ENCODE measurements at regions not wholly inside any gene's neighbourhood (a gene's known extent, or its start where the extent isn't known, plus 50 kb on each side); places are given as distances from the start of the nearest gene placed in this dataset.

DNA sequence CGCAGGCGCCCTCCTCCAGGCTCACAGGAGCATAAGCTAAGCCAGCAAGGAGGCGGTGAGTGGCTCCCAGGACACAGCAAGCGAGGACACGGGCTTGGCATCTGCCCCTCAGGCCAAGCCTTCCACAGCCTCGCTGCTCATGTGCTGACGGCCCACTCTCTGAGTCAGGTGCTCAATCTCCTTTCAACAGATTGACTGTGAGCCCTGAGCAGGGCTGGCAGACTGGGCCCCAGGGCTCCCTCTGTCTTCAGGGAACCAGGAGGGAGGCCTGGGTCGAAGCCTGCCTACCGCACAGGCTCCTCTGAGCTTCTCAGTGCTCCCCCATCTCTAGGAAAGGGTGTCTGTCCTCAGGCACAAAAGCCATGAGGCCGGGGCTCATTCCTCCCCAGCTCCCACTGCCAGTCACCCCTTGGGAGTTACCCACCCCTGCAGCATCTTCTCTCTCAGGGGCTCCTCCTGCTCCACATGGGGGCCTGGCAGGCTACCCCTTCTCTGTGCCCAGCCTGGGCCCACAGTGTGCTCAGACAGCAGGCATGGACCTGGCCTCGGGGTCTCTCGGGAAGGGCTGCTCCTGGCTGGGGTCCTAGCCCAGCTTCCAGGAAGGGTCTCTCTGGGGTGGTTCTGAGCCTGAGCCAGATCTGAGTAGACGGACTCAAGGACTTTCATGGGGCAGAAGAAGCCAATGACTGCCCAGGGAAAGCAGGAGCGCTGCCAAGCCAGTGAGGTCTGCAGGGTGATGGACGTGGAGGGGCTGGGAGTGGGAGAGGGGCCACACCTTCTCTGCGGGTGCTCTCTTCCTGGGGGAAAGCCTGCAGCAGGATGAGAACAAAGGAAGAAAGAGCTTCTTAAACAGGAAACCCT is 138.0 kb upstream of the GPC1 start:
- DNase-seq (ENCODE audit: low read depth, low spot score): no peak

DNA sequence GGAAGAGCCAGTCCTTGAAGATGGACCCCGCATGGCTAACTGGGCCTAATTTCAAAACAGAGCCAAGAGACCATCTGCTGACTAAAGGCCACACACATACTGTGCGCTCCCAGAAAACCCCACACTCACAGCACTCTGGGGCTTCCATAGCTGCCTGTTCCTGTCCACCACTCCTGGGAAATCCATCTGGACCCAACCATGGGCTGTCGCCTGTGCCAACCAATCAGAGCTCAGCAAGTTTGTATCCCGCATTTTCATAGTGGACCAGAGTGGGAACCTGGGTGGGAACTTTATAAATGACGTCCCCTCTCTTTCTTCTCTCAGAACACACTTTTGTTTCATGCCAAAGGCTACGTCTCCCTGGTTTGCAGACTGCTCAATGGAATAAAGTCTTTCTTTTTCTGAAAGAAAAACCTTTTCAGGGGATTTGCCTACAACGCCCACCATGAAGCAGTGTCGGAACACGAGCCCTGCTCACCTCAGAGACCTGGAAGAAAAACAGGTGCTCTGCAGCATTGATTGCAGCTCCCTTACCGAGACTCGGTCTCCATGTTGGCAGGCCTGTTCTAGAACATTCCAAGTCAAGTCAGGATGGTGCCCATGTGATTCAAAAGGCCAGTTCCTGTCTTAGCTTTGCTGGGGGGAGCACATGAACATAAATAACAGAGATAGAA is 137.2 kb upstream of the GPC1 start:
- no peak for DNase-seq (ENCODE audit: low read depth, low spot score)

DNA sequence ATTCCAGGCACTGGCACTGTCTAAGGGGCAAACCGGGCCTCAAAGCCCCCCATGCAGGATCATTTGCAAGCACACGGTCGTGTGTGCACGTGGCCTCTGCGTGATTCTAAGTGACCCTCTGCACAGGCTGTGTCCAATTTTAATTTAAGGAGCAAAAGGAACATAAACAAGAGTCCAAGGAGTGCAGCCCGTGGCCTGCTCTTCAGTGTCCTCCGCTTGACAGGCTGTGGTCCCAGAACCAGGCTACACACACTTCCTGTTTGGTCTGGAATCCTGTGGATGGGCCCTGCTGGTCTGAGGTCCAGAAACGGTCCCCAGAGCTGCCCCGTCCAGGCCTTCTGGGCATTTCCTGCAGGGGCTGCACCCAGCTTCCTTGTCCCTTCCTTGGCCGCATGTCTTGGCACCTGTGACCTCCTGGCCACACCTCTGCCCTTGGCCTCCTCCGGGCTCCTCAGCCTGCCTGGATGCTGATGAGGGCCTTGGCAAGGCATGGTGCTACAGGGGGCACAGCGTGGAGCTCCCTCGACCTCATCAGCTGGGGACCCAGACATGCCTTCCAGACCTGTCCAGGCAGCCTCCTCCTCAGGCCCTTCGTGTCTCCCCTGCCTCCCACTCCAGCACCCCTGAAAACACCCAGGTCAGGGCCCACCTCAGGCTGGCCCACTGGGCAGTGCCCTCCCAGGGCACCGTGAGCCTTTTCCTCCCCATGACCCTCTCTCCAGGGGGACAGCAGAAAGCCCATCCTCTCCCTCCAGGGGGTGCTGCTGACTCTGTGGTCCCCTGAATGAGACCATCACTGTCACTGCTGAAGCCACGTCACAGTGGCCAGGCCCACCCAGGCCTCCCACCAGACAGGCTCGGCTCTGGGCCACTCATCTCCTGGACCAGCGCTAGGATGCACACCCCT is 136.4 kb upstream of the GPC1 start:
- no peak for DNase-seq (ENCODE audit: low read depth, low spot score)

DNA sequence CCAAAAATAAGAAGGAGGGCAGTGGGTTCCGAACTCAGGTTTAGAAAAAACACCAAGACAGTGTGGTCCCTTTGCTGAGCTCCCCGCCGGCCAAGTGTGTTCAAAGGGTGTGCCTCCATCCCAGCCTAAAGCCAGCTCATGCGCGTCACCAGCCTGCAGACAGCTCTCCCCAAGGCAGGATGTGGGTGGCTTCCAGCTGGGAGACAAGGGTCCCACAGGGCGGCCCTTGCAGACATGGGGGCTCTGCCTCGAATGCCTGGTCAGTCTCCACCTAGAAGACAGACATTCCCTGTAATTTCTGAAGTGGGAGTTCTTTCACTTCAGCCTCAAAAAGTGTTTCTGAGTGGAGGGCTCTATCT is 135.8 kb upstream of the GPC1 start:
- DNase-seq (ENCODE audit: low read depth, low spot score): no peak

DNA sequence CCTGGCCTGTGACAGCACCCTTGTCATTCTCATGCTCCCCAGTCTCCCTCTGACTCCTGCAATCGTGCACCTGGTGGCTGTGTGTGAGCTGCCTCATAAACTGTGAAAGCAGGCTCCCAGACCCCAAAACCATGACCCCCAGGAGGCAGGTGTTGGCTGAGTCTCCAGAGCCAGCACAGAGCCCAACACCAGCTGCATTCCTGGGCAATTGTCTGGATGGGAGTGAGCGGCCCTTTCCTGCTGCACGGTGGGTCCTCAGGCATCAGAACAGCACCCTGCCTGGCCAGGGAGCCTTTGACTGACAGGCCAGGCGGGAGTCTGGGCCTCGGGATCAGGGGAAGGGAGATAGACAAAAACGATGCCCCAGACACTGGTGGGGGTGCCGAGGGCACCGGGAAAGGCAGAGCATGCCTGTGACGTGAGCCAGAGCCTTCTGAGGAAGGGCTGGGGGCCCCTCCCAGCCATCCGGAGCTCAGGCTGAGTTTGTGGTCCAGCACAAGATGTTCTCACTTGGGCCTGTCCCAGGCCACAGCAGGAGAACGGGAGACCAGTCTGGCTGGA is 135.1 kb upstream of the GPC1 start:
- peak; percentile 69 for DNase-seq (ENCODE audit: low read depth, low spot score)

DNA sequence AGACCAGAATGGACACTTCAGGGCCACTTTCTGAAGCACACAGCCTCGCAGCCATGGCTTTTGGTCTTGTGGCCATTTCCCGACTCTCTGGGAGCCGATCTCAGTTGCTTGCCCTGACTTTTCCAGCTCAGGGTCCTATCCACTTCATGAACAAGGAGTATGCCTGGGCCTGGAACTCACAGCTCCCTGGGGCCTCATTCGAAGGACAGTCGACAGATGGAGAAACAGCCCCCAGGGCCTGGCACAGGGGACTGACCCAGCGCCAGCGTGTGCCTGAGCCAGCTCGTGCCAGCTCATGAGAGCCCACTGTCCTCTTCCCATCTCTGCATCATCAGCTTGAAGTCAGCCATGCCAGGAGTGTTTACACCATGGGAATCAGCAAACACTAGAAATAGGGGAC is 134.6 kb upstream of the GPC1 start:
- no peak for DNase-seq (ENCODE audit: low read depth, low spot score)

DNA sequence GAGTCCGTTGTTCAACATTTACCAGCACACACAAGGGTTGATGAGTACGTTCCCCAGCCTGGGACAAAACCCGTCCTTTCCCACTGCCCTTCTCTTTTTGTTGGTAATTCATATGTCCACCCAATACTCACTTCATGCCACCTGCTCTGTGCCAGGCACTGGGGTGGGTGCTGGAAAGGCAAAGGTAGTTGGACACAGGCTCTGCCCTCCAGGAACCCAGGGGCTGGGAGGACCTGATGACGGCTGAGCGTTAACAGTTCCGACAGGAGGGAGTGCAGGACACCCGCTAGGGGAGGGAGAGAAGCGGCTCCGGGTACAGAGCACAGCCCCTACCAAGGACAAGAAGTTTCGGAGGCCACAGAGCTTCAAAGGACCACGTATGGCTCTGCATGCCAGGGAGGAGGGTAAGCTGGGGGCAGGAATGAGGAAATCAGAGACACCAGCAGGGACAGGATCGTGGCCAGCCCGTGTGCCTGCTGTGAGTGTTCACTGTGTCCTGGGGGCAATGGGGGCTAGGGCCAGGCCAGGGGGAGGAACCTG is 134.1 kb upstream of the GPC1 start:
- no peak for DNase-seq (ENCODE audit: low read depth, low spot score)

DNA sequence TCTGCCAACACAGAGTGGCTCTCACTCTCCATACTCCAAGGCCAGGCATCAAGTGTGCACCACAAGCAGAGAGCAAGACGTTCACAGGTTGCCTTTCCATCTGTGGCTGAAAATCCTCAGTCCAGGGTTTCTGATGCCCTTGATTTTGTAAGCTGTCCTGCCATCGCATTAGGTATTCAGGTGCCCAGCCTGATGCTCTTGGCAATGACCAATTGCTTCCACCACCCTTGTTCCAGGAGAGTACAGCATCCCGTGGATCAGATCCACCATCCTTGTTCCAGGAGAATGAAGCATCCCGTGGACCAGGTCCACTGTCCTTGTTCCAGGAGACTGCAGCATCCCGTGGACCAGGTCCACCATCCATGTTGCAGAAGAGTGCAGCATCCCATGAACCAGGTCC is 133.4 kb upstream of the GPC1 start:
- DNase-seq (ENCODE audit: low read depth, low spot score): no peak

DNA sequence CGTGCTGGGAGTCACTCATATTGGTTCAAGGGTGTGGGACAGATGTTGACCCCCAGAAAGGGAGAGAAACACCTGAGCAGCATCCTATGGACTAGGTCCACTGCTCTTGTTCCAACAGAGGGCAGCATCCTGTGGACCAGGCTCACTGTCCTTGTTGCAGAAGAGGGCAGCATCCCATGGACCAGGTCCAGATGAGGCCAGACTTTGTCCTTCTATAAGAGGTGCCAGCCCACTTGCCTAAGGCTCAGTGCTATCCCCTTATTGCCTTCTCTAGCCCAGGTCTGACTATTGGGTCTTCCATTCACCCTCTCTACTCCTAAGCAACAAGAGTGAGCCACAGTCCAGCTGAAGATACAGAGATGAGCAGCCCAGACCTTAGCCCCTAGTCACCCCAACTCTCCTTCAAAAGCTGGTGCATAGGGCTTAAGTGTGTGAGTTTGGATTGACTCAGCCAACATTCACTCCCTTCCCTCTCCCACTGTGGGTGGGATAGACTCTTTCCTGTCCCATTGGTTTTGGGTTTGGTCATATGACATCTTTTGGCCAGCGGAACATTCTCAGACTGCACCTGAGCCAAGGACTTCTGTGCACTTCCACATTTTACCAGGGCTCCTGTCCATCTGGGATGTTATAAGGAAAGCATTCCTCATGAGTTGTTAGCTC is 132.4 kb upstream of the GPC1 start:
- no peak for DNase-seq (ENCODE audit: low read depth, low spot score)

DNA sequence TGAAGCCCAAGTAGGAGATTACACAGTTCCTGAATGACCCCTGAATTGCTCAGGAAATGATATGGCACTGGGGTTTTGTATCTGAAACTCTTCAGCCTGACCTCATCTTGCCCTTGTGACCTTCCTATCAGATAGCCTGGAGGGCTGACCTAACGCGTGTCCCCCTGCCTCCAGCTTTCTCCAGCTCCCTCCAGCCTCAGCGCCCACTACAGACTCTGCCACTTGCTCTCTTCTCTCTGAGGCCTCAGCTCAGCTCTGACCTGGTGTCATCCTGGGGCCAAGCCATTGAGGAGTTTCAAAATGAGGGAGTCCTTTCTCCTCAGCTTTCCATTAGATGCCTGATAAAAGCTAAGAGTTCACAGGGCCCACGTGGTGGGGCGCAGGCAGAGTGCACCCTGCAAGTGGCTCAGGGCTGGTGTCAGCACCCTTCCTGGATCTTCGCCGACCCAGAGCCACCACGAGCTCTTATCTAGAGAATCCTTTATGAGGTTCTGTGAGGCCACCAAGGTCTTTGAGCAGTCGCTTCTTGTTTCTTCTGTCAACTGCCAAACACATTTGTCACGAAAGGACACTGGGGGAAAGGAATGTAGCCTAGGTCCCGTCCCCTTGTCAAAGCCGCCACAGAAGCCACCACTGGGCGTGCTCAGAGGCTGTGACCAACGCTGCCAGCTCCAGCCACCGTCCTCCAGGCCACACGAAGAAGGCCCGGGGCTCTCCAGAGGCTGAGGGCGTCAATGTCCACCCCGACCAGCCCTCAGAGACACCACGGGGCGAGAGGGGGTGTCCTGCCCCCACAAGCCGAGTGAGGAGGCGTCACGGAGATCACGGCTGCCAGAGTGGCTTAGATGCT is 131.3 kb upstream of the GPC1 start:
- no peak for DNase-seq (ENCODE audit: low read depth, low spot score)

DNA sequence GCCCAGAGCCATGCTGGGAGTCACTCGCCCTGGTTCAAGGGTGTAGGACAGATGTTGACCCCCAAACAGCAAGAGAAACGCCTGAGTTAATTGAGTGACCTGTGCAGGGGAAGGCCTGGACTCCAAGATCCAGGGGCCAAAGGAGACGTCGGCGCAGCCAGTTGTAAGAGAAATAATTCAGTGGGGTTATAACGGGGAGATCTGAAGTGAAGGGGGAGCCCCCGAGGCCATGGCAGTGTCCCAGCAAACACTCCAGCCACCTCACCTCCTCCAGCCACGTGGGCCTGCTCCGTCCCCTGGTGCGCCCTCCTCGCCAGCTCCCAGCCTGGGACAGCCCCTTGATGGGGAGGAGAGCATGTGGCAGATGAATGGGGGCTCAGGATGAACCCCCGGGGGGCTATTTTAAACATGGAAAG is 130.7 kb upstream of the GPC1 start:
- DNase-seq (ENCODE audit: low read depth, low spot score): no peak

DNA sequence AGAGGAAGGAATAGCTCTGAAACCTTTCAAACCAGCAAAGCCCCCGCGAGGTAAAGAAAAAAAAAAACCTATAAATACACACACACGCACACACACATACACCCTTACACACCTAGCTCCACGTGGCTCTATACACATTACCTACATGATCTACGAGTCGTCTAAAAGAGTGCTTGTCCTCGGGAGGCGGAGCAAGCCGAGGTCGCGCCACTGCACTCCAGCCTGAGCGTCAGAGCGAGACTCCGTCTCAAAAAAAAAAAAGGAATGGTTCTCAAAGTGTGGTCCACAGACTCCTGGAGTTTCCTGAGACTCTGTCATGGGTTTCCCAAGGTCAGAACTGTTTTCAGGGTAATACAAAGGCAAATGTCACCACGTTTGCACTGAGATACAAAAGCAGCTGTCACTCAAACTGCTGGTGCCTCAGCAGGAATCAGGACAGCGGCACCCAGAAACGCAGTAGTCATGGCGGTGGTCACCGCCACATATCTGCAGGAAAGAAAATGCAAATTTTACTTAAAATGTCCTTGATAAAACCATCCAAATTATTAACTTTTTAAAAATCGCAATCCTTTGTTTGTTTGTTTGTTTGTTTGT is 130.0 kb upstream of the GPC1 start:
- no peak for DNase-seq (ENCODE audit: low read depth, low spot score)

DNA sequence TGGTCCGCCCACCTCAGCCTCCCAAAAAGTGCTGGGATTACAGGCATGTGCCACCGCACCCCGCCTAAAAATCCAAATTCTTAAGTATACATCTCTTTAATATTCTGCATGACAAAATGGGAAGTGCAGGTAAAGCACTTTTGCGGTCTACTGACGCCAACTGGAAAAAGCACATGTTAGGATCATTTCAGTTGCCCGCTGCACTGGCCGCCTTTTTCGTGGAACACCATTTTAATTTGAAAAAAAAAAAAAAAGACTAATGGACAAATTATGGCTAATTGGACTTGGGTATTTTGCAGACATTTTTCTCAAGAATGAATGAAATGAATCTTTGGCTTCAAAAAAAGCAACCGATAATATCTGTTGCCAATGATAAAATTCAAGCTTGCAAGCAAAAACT is 129.3 kb upstream of the GPC1 start:
- DNase-seq (ENCODE audit: low read depth, low spot score): no peak

DNA sequence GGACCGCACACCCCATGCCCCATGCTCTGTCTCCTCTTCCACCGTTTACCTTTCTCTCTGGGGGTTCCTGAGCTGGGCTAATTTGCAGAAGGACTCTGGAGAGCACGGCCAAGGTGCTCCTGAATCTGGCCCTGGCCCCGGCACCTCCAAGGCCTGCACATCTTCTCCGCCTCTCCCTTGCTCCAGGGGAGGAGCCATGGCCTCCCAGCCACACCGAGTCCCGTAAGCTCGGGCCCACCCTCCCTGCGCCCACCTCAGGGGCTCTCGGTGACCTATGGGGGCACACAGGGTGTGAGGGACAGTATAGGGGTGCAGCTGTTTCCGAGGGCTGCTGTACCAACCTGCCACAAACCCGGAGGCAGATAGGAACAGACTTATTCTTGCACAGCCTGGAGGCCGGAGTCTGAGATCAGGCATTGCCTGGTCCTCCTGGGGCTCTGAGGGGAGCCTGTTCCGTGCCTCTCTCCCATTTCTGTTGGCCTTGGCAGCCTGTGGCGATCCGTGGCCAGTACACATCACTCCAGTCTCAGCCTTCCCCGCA is 127.3 kb upstream of the GPC1 start:
- no peak for DNase-seq (ENCODE audit: low read depth, low spot score)

DNA sequence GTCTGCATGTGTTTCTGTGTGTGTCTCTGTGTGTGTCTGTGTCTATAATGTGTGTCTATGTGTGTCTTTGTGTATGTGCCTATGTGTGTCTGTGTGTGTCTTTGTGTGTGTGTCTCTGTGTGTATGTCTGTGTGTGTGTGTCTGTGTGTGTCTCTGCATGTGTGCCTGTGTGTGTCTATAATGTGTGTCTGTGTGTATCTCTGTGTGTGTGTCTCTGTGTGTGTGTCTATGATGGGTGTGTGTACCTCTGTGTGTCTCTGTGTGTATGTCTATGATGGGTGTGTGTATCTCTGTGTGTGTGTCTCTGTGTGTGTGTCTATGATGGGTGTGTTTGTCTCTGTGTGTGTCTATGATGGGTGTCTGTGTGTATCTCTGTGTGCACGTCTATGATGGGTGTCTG is 126.2 kb upstream of the GPC1 start:
- DNase-seq (ENCODE audit: low read depth, low spot score): no peak

DNA sequence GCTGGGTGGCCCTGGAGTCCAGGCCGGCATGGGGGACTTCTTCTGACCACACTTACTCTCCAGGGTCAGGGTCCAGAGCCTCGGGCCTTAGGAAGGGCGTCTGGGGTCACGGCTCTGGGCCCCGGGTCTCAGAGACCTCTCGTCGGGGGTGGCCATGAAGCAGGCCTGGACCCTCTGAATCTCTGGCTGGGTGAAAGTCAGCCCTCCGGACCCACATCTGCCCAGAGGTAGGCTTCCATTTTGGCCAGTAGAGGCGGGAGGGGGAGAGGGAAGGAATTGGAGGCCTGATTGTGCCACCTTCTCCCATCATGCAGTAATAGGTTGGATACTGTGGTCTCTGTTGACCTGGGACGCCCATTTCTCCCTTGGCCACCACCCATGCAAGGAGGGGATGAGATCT is 125.3 kb upstream of the GPC1 start:
- no peak for DNase-seq (ENCODE audit: low read depth, low spot score)

DNA sequence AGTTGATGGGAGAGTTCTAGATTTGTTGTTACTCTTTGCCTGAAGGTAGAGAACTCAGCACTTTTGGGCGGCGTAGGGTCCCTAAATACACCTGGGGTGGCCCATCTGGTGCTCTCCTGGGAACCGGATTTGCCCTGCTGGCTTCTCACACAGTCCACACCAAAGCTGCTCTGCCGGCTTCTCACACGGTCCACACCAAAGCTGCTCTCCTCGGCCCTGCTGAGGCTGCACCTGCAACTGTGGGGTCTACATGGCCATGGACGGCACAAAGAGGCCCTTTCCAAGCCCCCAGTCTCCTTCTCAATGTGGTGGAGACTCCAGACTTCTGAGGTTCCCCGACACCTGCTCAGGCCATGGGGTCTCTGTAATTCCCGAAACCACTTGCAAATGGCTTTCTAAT is 124.8 kb upstream of the GPC1 start:
- no peak for DNase-seq (ENCODE audit: low read depth, low spot score)

DNA sequence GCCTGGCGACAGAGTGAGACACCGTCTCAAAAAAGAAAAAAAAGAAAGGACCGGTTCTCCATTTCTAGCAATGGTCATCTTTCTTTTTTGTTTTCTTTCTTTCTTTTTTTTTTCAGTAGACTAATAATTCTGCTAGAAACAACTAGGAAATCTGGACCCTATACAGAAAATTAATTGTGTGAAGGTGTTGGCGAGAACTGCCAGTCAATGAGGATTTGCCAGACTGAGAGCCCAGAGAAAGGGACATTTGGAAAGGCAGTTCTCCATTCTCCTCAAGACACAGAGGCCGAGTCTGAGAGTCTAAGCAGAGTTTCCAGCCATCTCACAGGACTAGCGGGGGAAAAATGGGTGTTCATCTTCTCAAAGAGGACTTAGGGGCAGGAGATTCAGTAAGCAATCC is 123.6 kb upstream of the GPC1 start:
- DNase-seq (ENCODE audit: low read depth, low spot score): no peak

DNA sequence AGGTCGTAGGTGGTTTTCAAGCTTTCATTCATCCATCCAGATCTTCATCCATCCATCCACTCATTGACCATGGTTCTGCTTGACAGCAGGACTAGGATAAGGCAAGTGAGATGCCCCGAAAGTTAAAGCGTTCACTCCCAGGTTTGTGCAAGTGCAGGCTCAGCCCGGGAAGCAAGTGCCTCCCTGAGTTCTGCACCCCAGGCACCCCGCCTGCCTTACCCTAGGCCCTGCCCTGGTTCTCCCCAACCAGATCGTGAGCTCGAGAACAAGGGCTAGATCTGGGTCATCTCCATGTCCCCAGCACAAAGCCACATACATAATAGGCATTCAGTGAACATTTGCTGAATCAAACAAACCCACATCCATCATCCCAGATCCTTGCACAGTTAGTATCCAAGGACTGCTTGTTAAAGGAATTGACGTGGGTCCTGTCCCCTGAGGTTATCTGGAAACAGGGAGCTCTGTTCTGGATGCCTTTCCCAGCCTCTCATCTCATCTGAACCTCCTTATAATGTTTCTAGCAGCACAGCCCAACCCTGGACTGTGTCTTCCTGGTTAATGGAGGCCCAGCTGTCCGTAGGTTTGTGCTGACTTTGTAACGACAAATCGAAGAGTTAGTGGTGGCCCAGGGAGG is 116.1 kb upstream of the GPC1 start:
- DNase-seq (ENCODE audit: low read depth, low spot score): no peak

Measured in ELF-1 (cell line).